Gastroesophageal sphincter (tissue), 4 donors: ENCODE measurements at regions not wholly inside any gene's neighbourhood (a gene's known extent, or its start where the extent isn't known, plus 50 kb on each side); places are given as distances from the start of the nearest gene placed in this dataset.

Experiments used
- ATAC-seq: fragments of 150-250 bp; one replicate; pipeline ENCODE4 v1.9.1; 2016; ENCODE audit warnings: mild to moderate bottlenecking, moderate library complexity
- H3K27ac ChIP-seq, 4 donors: fragments of 200-600 bp; sonication (generic) in 3 of 4; 1 replicate in 3 of 4; 2 replicates in 1 of 4; pipeline ENCODE4 v1.5.1; 2016 to 2019
- H3K27me3 ChIP-seq: fragments of 200-600 bp; sonication (generic); one replicate; pipeline ENCODE4 v1.5.1; 2019
- H3K36me3 ChIP-seq, 2 donors: fragments of 200-600 bp; sonication (generic); one replicate each; pipeline ENCODE4 v1.5.1; 2019; ENCODE audit warnings: control low read depth in 1 of 2
- H3K4me1 ChIP-seq, 3 donors: fragments of 200-600 bp; sonication (generic); 1 replicate in 2 of 3; 2 replicates in 1 of 3; pipeline ENCODE4 v1.5.1; 2016 to 2019; ENCODE audit warnings: control low read depth in 2 of 3
- H3K4me3 ChIP-seq, 2 donors: fragments of 200-600 bp; sonication (generic); one replicate each; pipeline ENCODE4 v1.5.1; 2019; ENCODE audit warnings: mild to moderate bottlenecking in 1 of 2, moderate library complexity in 1 of 2
- H3K9me3 ChIP-seq, 3 donors: fragments of 200-600 bp; sonication (generic); one replicate each; pipeline ENCODE4 v1.5.1; 2017 to 2019; ENCODE audit warnings: control low read depth in 2 of 3
- EP300 ChIP-seq: sonication (generic); formaldehyde crosslinking; IDR thresholded peaks from one replicate; pipeline ENCODE4 v1.6.1; 2017; ENCODE audit warnings: antibody characterized with exemption, mild to moderate bottlenecking
- POLR2A ChIP-seq, 2 donors: fragments of 450-650 bp; IDR thresholded peaks; one replicate each; pipeline ENCODE4 v1.6.1; 2017; ENCODE audit warnings: antibody characterized with exemption in 2 of 2, mild to moderate bottlenecking in 2 of 2, moderate library complexity in 1 of 2
- POLR2AphosphoS5 ChIP-seq: sonication (generic); formaldehyde crosslinking; IDR thresholded peaks from one replicate; pipeline ENCODE4 v1.6.1; 2017; ENCODE audit warnings: antibody characterized with exemption
- WGBS, 2 donors: methylation state at CpG; one replicate each; pipeline ENCODE4 v1.1.5; 2018; ENCODE audit warnings: low coverage in 1 of 2; 5-methylcytosine and 5-hydroxymethylcytosine counted together
- TF ChIP-seq, protein P1 (sequence below), 4 experiments: fragments of 200-600 bp in 2 of 4; fragments of 450-650 bp in 2 of 4; sonication (generic) in 1 of 4; IDR thresholded peaks; one replicate each; pipeline ENCODE4 v1.5.1; 2017 to 2019; ENCODE audit warnings: antibody characterized with exemption in 4 of 4, mild to moderate bottlenecking in 2 of 4, moderate library complexity in 2 of 4

DNA sequence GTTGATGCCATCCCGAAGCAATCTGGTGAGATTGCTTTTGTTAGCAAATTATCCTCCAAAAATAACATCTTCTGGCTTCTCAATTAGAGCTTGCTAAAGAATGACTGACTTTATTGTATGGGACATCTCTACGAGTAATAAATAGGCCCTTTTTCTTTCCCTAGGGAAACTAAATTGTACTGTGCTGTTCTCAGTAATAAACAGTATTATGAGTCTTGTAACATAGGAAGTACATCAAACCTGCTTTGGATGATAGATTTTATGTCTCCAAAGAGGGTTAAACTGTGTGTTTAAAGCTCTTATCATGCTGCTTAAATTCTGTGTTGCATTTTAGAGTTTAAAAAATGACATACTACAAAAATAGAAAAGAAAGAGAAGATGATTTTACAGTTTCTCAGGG is 153.4 kb upstream of the THRB start:
- TF ChIP-seq POLR2AphosphoS5 (no peak), POLR2A (IDR thresholded peaks at IDR 0.05) (no peak), EP300 (no peak)
- TF ChIP-seq, protein P1, sequence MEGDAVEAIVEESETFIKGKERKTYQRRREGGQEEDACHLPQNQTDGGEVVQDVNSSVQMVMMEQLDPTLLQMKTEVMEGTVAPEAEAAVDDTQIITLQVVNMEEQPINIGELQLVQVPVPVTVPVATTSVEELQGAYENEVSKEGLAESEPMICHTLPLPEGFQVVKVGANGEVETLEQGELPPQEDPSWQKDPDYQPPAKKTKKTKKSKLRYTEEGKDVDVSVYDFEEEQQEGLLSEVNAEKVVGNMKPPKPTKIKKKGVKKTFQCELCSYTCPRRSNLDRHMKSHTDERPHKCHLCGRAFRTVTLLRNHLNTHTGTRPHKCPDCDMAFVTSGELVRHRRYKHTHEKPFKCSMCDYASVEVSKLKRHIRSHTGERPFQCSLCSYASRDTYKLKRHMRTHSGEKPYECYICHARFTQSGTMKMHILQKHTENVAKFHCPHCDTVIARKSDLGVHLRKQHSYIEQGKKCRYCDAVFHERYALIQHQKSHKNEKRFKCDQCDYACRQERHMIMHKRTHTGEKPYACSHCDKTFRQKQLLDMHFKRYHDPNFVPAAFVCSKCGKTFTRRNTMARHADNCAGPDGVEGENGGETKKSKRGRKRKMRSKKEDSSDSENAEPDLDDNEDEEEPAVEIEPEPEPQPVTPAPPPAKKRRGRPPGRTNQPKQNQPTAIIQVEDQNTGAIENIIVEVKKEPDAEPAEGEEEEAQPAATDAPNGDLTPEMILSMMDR (IDR thresholded peaks at IDR 0.05): no peak
- Histone ChIP-seq H3K27me3 (no peaks in the 10 kb centered on the region), H3K36me3 (no peaks in the 10 kb centered on the region), H3K4me3 (no peak overlapping the region), H3K4me1 (peaks cover 0 to 37% (median 0%) of the 10 kb centered on the region in 3 donors), H3K27ac (peak overlapping the region; percentile 22 to 59 (median 51)), H3K9me3 (no peaks in the 10 kb centered on the region)
- no peak for ATAC-seq
- WGBS, 2 donors: 14 to 39% methylated on average over 2 of the region's 2 CpGs

- peaks cover 0 to 7% (median 0%) of the 10 kb centered on the region in 3 donors for H3K9me3 ChIP-seq
- no peak for ATAC-seq
- H3K4me3 ChIP-seq: no peak overlapping the region
- H3K4me1 ChIP-seq: peaks cover 0 to 30% (median 0%) of the 10 kb centered on the region in 3 donors
- peak overlapping the region in 2 of 4 donors; percentile 35 to 41 for H3K27ac ChIP-seq
- TF ChIP-seq, protein P1 (IDR thresholded peaks at IDR 0.05): no peak
- TF ChIP-seq POLR2A (IDR thresholded peaks at IDR 0.05) (no peak), EP300 (no peak), POLR2AphosphoS5 (no peak)
- no peaks in the 10 kb centered on the region for H3K36me3 ChIP-seq
- 50 to 70% methylated on average over 1 of the region's 1 CpG for WGBS, 2 donors
- no peaks in the 10 kb centered on the region for H3K27me3 ChIP-seq
These were observed 156.2 kb upstream of the THRB start for GRCh38 chr3:24650839-24651238.

DNA sequence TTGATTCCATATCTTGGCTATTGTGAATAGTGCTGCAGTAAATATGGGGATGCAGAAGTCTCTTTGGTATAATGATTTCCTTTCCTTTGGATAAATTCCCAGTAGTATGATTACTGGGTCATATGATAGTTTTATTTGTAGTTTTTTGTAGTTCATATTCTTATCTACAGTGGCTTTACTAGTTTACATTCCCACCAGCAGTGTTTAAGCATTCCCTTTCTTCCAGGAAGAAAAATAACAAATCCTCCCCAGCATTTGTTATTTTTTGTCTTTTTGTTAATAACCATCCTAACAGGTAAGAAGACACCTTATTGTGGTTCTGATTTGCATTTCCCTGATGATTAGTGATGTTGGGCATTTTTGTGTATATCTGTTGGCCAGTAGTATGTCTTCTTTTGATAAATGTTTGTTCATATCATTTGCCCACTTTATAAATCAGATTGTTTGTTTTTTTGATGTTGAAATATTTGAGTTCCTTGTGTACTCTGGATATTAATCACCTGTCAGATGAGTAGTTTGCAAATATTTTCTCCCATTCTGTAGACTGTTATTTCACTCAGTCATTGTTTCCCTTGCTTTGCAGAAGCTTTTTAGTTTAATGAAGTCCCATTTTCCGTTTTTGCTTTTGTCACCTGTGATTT is 163.3 kb upstream of the THRB start:
- no peak for ATAC-seq
- no peak overlapping the region for H3K27ac ChIP-seq
- H3K36me3 ChIP-seq: no peaks in the 10 kb centered on the region
- no peak overlapping the region for H3K4me3 ChIP-seq
- peaks cover 0 to 8% (median 0%) of the 10 kb centered on the region in 3 donors for H3K4me1 ChIP-seq
- 76 to 88% methylated on average over 1 of the region's 1 CpG for WGBS, 2 donors
- TF ChIP-seq EP300 (no peak), POLR2A (IDR thresholded peaks at IDR 0.05) (no peak), POLR2AphosphoS5 (no peak)
- TF ChIP-seq, protein P1 (IDR thresholded peaks at IDR 0.05): no peak
- peaks cover 0 to 12% (median 0%) of the 10 kb centered on the region in 3 donors for H3K9me3 ChIP-seq
- no peaks in the 10 kb centered on the region for H3K27me3 ChIP-seq

- peaks cover 0 to 8% (median 0%) of the 10 kb centered on the region in 3 donors for H3K4me1 ChIP-seq
- no peak for ATAC-seq
- TF ChIP-seq EP300: no peak
- no peak for TF ChIP-seq POLR2AphosphoS5
- TF ChIP-seq POLR2A (IDR thresholded peaks at IDR 0.05): no peak
- TF ChIP-seq, protein P1 (IDR thresholded peaks at IDR 0.05): no peak
- H3K36me3 ChIP-seq: no peaks in the 10 kb centered on the region
- 55 to 74% methylated on average over 3 of the region's 3 CpGs for WGBS, 2 donors
- no peak overlapping the region for H3K4me3 ChIP-seq
- H3K27ac ChIP-seq: no peak overlapping the region
- no peaks in the 10 kb centered on the region for H3K27me3 ChIP-seq
- H3K9me3 ChIP-seq: peaks cover 0 to 2% (median 0%) of the 10 kb centered on the region in 3 donors
These were observed 166.5 kb upstream of the THRB start for GRCh38 chr3:24661175-24661584.
